NT2/D1 (cell line): ENCODE measurements at regions not wholly inside any gene's neighbourhood (a gene's known extent, or its start where the extent isn't known, plus 50 kb on each side); places are given as distances from the start of the nearest gene placed in this dataset.

Experiments used
- SUZ12 ChIP-seq: IDR thresholded peaks from 2 replicates; pipeline ENCODE4 v1.6.1; 2011; ENCODE audit not compliant: insufficient read length, insufficient read depth; ENCODE audit errors: extremely low read depth
- YY1 ChIP-seq: IDR thresholded peaks from 2 replicates; pipeline ENCODE4 v1.6.1; 2011; ENCODE audit not compliant: insufficient read length, insufficient read depth
- ZNF274 ChIP-seq: IDR thresholded peaks from 2 replicates; pipeline ENCODE4 v1.6.1; 2011; ENCODE audit warnings: mild to moderate bottlenecking, low read depth, low read length

GRCh38 chr5:156094001-156094400 is 233.0 kb upstream of the SGCD start:
- no peak for TF ChIP-seq SUZ12
- no peak for TF ChIP-seq YY1
- TF ChIP-seq ZNF274: no peak
